Lower lobe of right lung (tissue), 2 donors: ENCODE measurements at regions not wholly inside any gene's neighbourhood (a gene's known extent, or its start where the extent isn't known, plus 50 kb on each side); places are given as distances from the start of the nearest gene placed in this dataset.

Experiments used
- ATAC-seq, 2 donors: fragments of 200-7000 bp; cut with Tn5 transposase; one replicate each; pipeline ENCODE4 v1.9.1; 2020 to 2022; ENCODE audit warnings: mild to moderate bottlenecking in 2 of 2, moderate library complexity in 2 of 2
- DNase-seq: peaks from one replicate; pipeline ENCODE4 v3.0.0-alpha.2; 2020
- H3K27ac ChIP-seq: fragments of 200-600 bp; one replicate; pipeline ENCODE4 v1.8.0; 2022
- H3K27me3 ChIP-seq: fragments of 200-600 bp; one replicate; pipeline ENCODE4 v1.8.0; 2022; ENCODE audit warnings: low read depth
- H3K36me3 ChIP-seq: fragments of 200-600 bp; one replicate; pipeline ENCODE4 v1.8.0; 2022; ENCODE audit warnings: mild to moderate bottlenecking
- H3K4me1 ChIP-seq: fragments of 200-600 bp; one replicate; pipeline ENCODE4 v1.8.0; 2022
- H3K4me3 ChIP-seq: fragments of 200-600 bp; one replicate; pipeline ENCODE4 v1.8.0; 2022; ENCODE audit warnings: mild to moderate bottlenecking
- H3K9me3 ChIP-seq: fragments of 200-600 bp; one replicate; pipeline ENCODE4 v1.8.0; 2022
- CTCF ChIP-seq: fragments of 200-600 bp; IDR thresholded peaks from one replicate; pipeline ENCODE4 v1.8.0; 2022; ENCODE audit warnings: antibody characterized with exemption, mild to moderate bottlenecking
- intact Hi-C: fragments of 100-400 bp; cut with DNase I; formaldehyde crosslinking; loops from one replicate; pipeline ENCODE4 v1.11.0; 2022
- donor health status: DM: no; HTN: yes; CAD: no; lungs with severe emphysema.

- Histone ChIP-seq H3K27ac (no peak overlapping the region), H3K36me3 (no peaks in the 10 kb centered on the region), H3K9me3 (no peaks in the 10 kb centered on the region), H3K4me1 (no peaks in the 10 kb centered on the region), H3K4me3 (no peak overlapping the region), H3K27me3 (no peaks in the 10 kb centered on the region)
- DNase-seq (no peak), ATAC-seq (no peak)
- TF ChIP-seq CTCF = no peak
- intact Hi-C loops = no loop called here
Measured at GRCh38 chr13:82766732-82767321, 1115.4 kb downstream of the SLITRK1 start.

- peak in 1 of 2 donors; percentile 27 for ATAC-seq
- Histone ChIP-seq H3K36me3 (no peaks in the 10 kb centered on the region), H3K4me1 (no peaks in the 10 kb centered on the region), H3K27me3 (no peaks in the 10 kb centered on the region), H3K27ac (no peak overlapping the region), H3K4me3 (no peak overlapping the region), H3K9me3 (no peaks in the 10 kb centered on the region)
- no peak for DNase-seq
- intact Hi-C loops = no loop called here
- TF ChIP-seq CTCF = no peak
Measured at GRCh38 chr13:82758044-82758443, 1124.2 kb downstream of the SLITRK1 start.

- no peak overlapping the region for H3K27ac ChIP-seq
- no peak for TF ChIP-seq CTCF
- no peaks in the 10 kb centered on the region for H3K27me3 ChIP-seq
- H3K4me1 ChIP-seq = no peaks in the 10 kb centered on the region
- intact Hi-C loops = no loop called here
- ATAC-seq (no peak), DNase-seq (no peak)
- H3K4me3 ChIP-seq = no peak overlapping the region
- H3K36me3 ChIP-seq = no peaks in the 10 kb centered on the region
- no peaks in the 10 kb centered on the region for H3K9me3 ChIP-seq
Measured at GRCh38 chr13:82751206-82751605, 1131.1 kb downstream of the SLITRK1 start.

- ATAC-seq (no peak), DNase-seq (no peak)
- Histone ChIP-seq H3K4me1 (no peaks in the 10 kb centered on the region), H3K27ac (no peak overlapping the region), H3K36me3 (no peaks in the 10 kb centered on the region), H3K27me3 (no peaks in the 10 kb centered on the region), H3K4me3 (no peak overlapping the region), H3K9me3 (no peaks in the 10 kb centered on the region)
- intact Hi-C loops = no loop called here
- no peak for TF ChIP-seq CTCF
Measured at GRCh38 chr13:82749551-82749950, 1132.7 kb downstream of the SLITRK1 start.

GRCh38 chr13:82747958-82748357, 1134.3 kb downstream of the SLITRK1 start:
- no peaks in the 10 kb centered on the region for H3K36me3 ChIP-seq
- H3K4me3 ChIP-seq = no peak overlapping the region
- no peak overlapping the region for H3K27ac ChIP-seq
- DNase-seq (no peak), ATAC-seq (no peak)
- no peaks in the 10 kb centered on the region for H3K27me3 ChIP-seq
- H3K9me3 ChIP-seq = no peaks in the 10 kb centered on the region
- H3K4me1 ChIP-seq = no peaks in the 10 kb centered on the region
- intact Hi-C loops = no loop called here
- TF ChIP-seq CTCF = no peak

GRCh38 chr13:82747291-82747690, 1135.0 kb downstream of the SLITRK1 start:
- H3K9me3 ChIP-seq = no peaks in the 10 kb centered on the region
- DNase-seq (no peak), ATAC-seq (no peak)
- no peak overlapping the region for H3K27ac ChIP-seq
- H3K27me3 ChIP-seq = no peaks in the 10 kb centered on the region
- TF ChIP-seq CTCF = no peak
- intact Hi-C loops = no loop called here
- H3K4me1 ChIP-seq = no peaks in the 10 kb centered on the region
- no peak overlapping the region for H3K4me3 ChIP-seq
- H3K36me3 ChIP-seq = no peaks in the 10 kb centered on the region
